HEK293T (cell line): ENCODE measurements at regions not wholly inside any gene's neighbourhood (a gene's known extent, or its start where the extent isn't known, plus 50 kb on each side); places are given as distances from the start of the nearest gene placed in this dataset.

ENCODE experiments used
- CTCF ChIA-PET: fragments of 350-600 bp; formaldehyde crosslinking; extraction: SDS; loops from one replicate; lab custom pipeline; 2021; ENCODE audit warnings: antibody characterized with exemption, inconsistent platforms; lab: Yijun Ruan, JAX
- POLR2A ChIA-PET: fragments of 350-600 bp; formaldehyde crosslinking; extraction: SDS; loops from one replicate; lab custom pipeline; 2020; ENCODE audit warnings: antibody characterized with exemption, inconsistent platforms; lab: Yijun Ruan, JAX
- DNase-seq: peaks from one replicate; pipeline ENCODE4 v3.0.0; 2012; ENCODE audit warnings: mixed read lengths; ENCODE audit errors: extremely low spot score
- ARNT ChIP-seq: fragments of 450-650 bp; IDR thresholded peaks from 2 replicates; pipeline ENCODE4 v1.6.1; 2017; ENCODE audit warnings: mild to moderate bottlenecking
- BHLHE40 ChIP-seq: fragments of 450-650 bp; IDR thresholded peaks from 2 replicates; pipeline ENCODE4 v1.6.1; 2016; ENCODE audit warnings: mild to moderate bottlenecking, moderate library complexity, borderline replicate concordance
- CTBP1 ChIP-seq: fragments of 450-650 bp; IDR thresholded peaks from 2 replicates; pipeline ENCODE4 v1.6.1; 2016; ENCODE audit warnings: borderline replicate concordance
- ELF4 ChIP-seq: fragments of 450-650 bp; IDR thresholded peaks from 2 replicates; pipeline ENCODE4 v1.6.1; 2017; ENCODE audit warnings: antibody characterized with exemption
- FOXA1 ChIP-seq: fragments of 450-650 bp; IDR thresholded peaks from 2 replicates; pipeline ENCODE4 v1.6.1; 2016; ENCODE audit warnings: mild to moderate bottlenecking
- FOXK2 ChIP-seq: fragments of 450-650 bp; IDR thresholded peaks from 2 replicates; pipeline ENCODE4 v1.6.1; 2016; ENCODE audit warnings: mild to moderate bottlenecking
- FOXM1 ChIP-seq: fragments of 450-650 bp; IDR thresholded peaks from 2 replicates; pipeline ENCODE4 v1.6.1; 2017; ENCODE audit warnings: mild to moderate bottlenecking, borderline replicate concordance
- HDGF ChIP-seq: fragments of 450-650 bp; IDR thresholded peaks from 2 replicates; pipeline ENCODE4 v1.6.1; 2017; ENCODE audit warnings: antibody characterized with exemption, borderline replicate concordance
- L3MBTL2 ChIP-seq: fragments of 450-650 bp; conservative IDR thresholded peaks from 2 replicates; pipeline ENCODE4 v1.6.1; 2016; ENCODE audit warnings: mild to moderate bottlenecking
- LEF1 ChIP-seq: fragments of 450-650 bp; IDR thresholded peaks from 2 replicates; pipeline ENCODE4 v1.6.1; 2017; ENCODE audit warnings: mild to moderate bottlenecking, borderline replicate concordance
- NFRKB ChIP-seq: fragments of 450-650 bp; IDR thresholded peaks from 2 replicates; pipeline ENCODE4 v1.6.1; 2016; ENCODE audit warnings: mild to moderate bottlenecking, moderate library complexity
- PKNOX1 ChIP-seq: fragments of 450-650 bp; IDR thresholded peaks from 2 replicates; pipeline ENCODE4 v1.6.1; 2016
- SP1 ChIP-seq: fragments of 450-650 bp; IDR thresholded peaks from 2 replicates; pipeline ENCODE4 v1.6.1; 2017
- SUZ12 ChIP-seq: fragments of 450-650 bp; IDR thresholded peaks from 2 replicates; pipeline ENCODE4 v1.6.1; 2016; ENCODE audit warnings: mild to moderate bottlenecking
- TARDBP ChIP-seq: fragments of 450-650 bp; IDR thresholded peaks from 2 replicates; pipeline ENCODE4 v1.6.1; 2016
- ZNF384 ChIP-seq: fragments of 450-650 bp; IDR thresholded peaks from 2 replicates; pipeline ENCODE4 v1.6.1; 2016

- DNase-seq = no peak
- TF ChIP-seq NFRKB = no peak
- TF ChIP-seq FOXA1 = no peak
- ChIA-PET POLR2A (no interaction called here), CTCF (no interaction called here)
Measured at GRCh38 chr2:67652679-67653078, 255.5 kb downstream of the ETAA1 start.

DNA sequence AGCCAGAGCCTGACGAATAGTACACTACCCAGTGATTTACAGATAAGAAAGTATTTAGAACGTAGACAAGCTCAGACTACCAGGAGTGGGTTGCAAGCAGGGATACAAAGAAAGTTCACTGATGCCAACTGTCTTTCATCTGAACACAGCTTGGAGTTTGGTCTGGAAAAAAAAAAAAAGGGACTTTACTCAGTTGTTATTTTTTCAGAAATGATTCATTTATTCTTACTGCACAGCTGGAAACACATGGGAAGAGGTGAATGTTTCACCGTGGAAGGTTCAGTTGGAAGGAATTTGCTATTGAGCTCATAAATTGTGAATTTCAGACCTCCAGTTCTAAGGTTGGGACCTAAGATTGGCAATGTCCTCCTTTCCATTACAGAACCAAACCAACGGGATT, 259.7 kb downstream of the ETAA1 start:
- ChIA-PET POLR2A (no interaction called here), CTCF (no interaction called here)
- TF ChIP-seq PKNOX1 (no peak), BHLHE40 (no peak), SUZ12 (no peak), L3MBTL2 (no peak), ELF4 (no peak)
- DNase-seq = no peak

DNA sequence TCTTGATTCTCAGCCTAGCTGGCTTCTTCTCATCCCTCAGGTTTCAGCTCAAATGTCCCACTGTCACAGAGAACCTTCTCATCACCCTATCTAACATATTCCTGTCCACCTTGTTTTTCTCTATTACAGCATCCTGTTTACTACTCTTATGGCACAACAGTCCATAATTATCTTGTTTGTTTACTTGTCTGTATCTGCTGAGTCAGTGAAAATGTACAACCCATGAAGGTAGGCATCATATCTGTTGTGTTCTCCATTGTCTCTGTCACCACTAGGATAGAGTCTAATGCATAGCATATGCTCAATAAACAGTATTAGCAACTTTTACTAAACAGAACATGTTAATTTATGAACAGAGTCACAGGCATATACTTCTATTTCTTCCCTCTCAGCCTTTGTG, 261.7 kb downstream of the ETAA1 start:
- no peak for DNase-seq
- TF ChIP-seq FOXK2 (no peak), L3MBTL2 (no peak), NFRKB (no peak), SUZ12 (no peak), CTBP1 (no peak), SP1 (no peak), ELF4 (no peak), ARNT (no peak), FOXA1 (no peak), PKNOX1 (no peak), BHLHE40 (no peak), LEF1 (no peak), TARDBP (no peak), FOXM1 (no peak), HDGF (no peak), ZNF384 (no peak)
- ChIA-PET CTCF (no interaction called here), POLR2A (no interaction called here)

DNA sequence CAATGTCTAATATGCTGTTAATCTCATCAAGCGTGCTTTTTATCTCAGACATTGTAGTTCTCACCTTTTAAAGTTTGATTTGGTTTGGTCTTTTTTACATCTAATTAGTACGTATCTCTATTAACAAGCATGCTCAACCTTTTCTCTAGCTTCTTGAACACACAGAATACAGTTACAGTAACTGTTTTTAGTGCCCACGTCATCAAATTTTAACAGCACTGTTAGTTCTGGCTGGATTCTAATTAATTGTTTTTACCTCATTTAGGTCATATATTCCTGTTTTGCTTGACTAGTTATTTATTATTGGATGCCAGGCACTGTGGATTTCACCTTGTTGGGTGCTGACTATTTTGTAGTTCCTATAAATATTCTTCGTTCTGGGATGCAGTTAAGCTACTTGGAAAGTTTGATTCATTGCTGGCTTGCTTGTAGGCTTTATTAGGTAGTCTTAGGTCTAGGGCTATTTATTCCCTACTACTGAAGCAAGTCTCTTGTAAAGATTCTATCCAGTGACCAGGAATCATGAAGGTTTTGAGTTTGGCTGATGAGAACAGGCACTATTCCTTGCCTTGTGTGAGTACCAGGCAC, 263.0 kb downstream of the ETAA1 start:
- TF ChIP-seq SUZ12 (no peak), BHLHE40 (no peak), FOXM1 (no peak), ARNT (no peak), TARDBP (no peak), HDGF (no peak), L3MBTL2 (no peak), SP1 (no peak)
- POLR2A ChIA-PET = no interaction called here
- CTCF ChIA-PET = interaction anchor here (0.5 kb wide), 1 partner anchor 444 kb away, joined by 5 read pairs; no protein-coding TSS in a partner anchor
- no peak for DNase-seq

GRCh38 chr2:67660871-67661270, 263.7 kb downstream of the ETAA1 start:
- POLR2A ChIA-PET = no interaction called here
- DNase-seq = no peak
- CTCF ChIA-PET = no interaction called here
- TF ChIP-seq CTBP1 (no peak), FOXM1 (no peak), TARDBP (no peak), ELF4 (no peak), SUZ12 (no peak), HDGF (no peak), BHLHE40 (no peak), NFRKB (no peak), L3MBTL2 (no peak)

GRCh38 chr2:67662222-67662621, 265.1 kb downstream of the ETAA1 start:
- no peak for TF ChIP-seq NFRKB
- no peak for TF ChIP-seq ZNF384
- no peak for TF ChIP-seq HDGF
- no peak for TF ChIP-seq SP1
- no peak for TF ChIP-seq PKNOX1
- TF ChIP-seq FOXM1 = no peak
- DNase-seq = no peak
- POLR2A ChIA-PET = no interaction called here
- CTCF ChIA-PET = no interaction called here

DNA sequence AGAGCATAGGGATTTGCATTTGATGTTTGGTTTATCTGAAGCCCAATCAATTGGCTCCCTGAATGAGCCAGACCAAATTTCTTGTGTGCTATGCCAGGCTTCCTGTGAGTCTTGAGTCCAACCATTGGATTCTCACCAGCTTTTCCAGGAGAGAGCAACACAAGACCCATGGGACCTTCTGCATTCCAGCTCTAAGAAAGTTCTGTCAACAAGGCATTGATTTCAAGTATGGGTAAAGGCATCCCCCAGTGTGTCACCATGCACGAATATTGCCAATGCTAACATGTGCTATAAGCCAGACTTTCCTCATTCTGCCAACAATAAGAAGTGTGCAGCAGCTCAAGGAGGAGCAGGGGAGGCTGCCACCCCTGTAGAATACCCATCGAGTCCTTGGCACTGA, 266.6 kb downstream of the ETAA1 start:
- POLR2A ChIA-PET = no interaction called here
- CTCF ChIA-PET = interaction anchor here (0.6 kb wide), 1 partner anchor 887 kb away, joined by 4 read pairs; no protein-coding TSS in a partner anchor
- DNase-seq = no peak

More for the DNA sequence above, 266.6 kb downstream of the ETAA1 start:
- TF ChIP-seq CTBP1 = no peak
- no peak for TF ChIP-seq PKNOX1
- no peak for TF ChIP-seq ZNF384
- TF ChIP-seq L3MBTL2 = no peak
- no peak for TF ChIP-seq BHLHE40
- no peak for TF ChIP-seq NFRKB
- TF ChIP-seq ARNT = no peak
- TF ChIP-seq FOXA1 = no peak
- no peak for TF ChIP-seq HDGF
- no peak for TF ChIP-seq FOXM1
- TF ChIP-seq FOXK2 = no peak
- no peak for TF ChIP-seq TARDBP
